ENCODE measurements at regions not wholly inside any gene's neighbourhood (a gene's known extent, or its start where the extent isn't known, plus 50 kb on each side); places are given as distances from the start of the nearest gene placed in this dataset.

DNA sequence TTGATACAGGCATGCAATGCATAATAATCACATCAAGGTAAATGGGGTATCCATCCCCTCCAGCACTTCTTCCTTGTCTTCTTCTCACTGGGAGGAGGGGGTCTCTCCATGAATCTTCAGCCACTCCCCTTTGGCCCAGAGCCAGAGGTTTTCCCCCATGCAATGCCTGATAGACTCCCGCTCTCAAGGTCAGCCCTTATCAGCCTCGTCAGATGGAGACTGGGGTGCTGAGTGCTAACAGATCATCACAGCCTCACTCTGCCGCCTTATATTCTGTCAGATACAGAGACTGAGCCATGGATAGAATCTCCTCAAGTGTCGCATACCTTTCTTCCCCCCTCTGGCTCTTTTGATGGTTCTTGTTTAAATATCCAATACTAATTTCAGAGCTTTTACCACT is 503.1 kb downstream of the AACS start:
- WGBS, 2 donors (ENCODE audit: extremely low coverage in 2 of 2, insufficient read length in 2 of 2, insufficient replicate concordance in 1 of 2): no CpG with 5 or more reads among the region's 4 CpGs
- no peak overlapping the region for H4K8ac ChIP-seq (ENCODE audit: low read depth, low read length)
- no peak overlapping the region for H3K4ac ChIP-seq (ENCODE audit: low read length)

DNA sequence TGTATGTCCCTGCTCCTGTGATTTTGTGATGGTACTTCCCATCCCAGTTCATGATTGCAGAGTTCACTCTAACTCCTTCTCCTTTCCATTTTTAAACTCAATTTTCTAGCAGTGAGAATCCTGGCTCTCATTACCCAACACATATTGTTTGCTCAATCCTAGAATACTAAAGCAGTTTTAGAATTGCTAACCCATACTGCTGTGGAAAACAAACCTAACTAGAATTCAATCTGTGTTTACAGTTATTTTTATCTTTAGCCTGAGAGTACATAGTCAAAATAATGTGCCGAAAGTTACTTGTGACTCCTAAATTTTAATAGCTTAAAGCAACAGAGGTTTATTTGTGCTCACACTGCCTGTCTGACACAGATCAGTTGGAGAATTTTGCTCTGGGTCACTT is 508.0 kb downstream of the AACS start:
- H3K14ac ChIP-seq (ENCODE audit: low read length): no peak overlapping the region
- H3K9me3 ChIP-seq (replicated peaks in 1 of 2; ENCODE audit: control insufficient read depth in 2 of 2, insufficient read depth in 1 of 2, low read depth in 1 of 2, low read length in 2 of 2): no peaks in the 10 kb centered on the region
- H2BK15ac ChIP-seq (ENCODE audit: low read length): no peak overlapping the region
- H3K27ac ChIP-seq (replicated peaks; ENCODE audit: low read length): no peak overlapping the region
- no peak for DNase-seq (ENCODE audit: low spot score)
- no peak overlapping the region for H2BK12ac ChIP-seq (ENCODE audit: low read length)
- no peak overlapping the region for H3K18ac ChIP-seq (ENCODE audit: low read length)
- H3K79me1 ChIP-seq (ENCODE audit: low read depth, low read length): no peaks in the 10 kb centered on the region
- H4K8ac ChIP-seq (ENCODE audit: low read depth, low read length): no peak overlapping the region
- no CpG with 5 or more reads among the region's 1 CpG for WGBS, 2 donors (ENCODE audit: extremely low coverage in 2 of 2, insufficient read length in 2 of 2, insufficient replicate concordance in 1 of 2)
- H2AFZ ChIP-seq (ENCODE audit: low read length): no peak overlapping the region
- no peaks in the 10 kb centered on the region for H3K27me3 ChIP-seq (ENCODE audit: control insufficient read depth in 3 of 3, insufficient read depth in 3 of 3, low read depth in 1 of 3, low read length in 3 of 3)
- no peak overlapping the region for H3K4ac ChIP-seq (ENCODE audit: low read length)
- H3K36me3 ChIP-seq (replicated peaks in 1 of 2; ENCODE audit: control insufficient read depth in 2 of 2, insufficient read depth in 2 of 2, low read length in 2 of 2): no peaks in the 10 kb centered on the region
- H2BK120ac ChIP-seq (ENCODE audit: low read depth, low read length): no peak overlapping the region
- H3K9ac ChIP-seq (ENCODE audit: low read depth, low read length, poor library complexity): no peak overlapping the region
- no peaks in the 10 kb centered on the region for H3K4me1 ChIP-seq (ENCODE audit: control insufficient read depth in 2 of 2, insufficient read depth in 1 of 2, low read depth in 1 of 2, low read length in 2 of 2)
- H3K4me3 ChIP-seq (ENCODE audit: low read length in 2 of 2): no peak overlapping the region
- H3K4me2 ChIP-seq (ENCODE audit: insufficient read depth, low read length, poor library complexity, severe bottlenecking): no peak overlapping the region
- no peak overlapping the region for H2BK5ac ChIP-seq (ENCODE audit: low read length)
- no peak overlapping the region for H2AK5ac ChIP-seq (ENCODE audit: low read depth, low read length)
- no peak overlapping the region for H4K91ac ChIP-seq (ENCODE audit: low read depth, low read length, poor library complexity)
- no peak overlapping the region for H3K23ac ChIP-seq (ENCODE audit: low read depth, low read length, poor library complexity)

More for the DNA sequence above, 503.1 kb downstream of the AACS start:
- Histone ChIP-seq H3K4me1 (ENCODE audit: control insufficient read depth in 2 of 2, insufficient read depth in 1 of 2, low read depth in 1 of 2, low read length in 2 of 2) (no peaks in the 10 kb centered on the region), H3K27me3 (ENCODE audit: control insufficient read depth in 3 of 3, insufficient read depth in 3 of 3, low read depth in 1 of 3, low read length in 3 of 3) (no peaks in the 10 kb centered on the region), H3K27ac (replicated peaks; ENCODE audit: low read length) (no peak overlapping the region), H3K14ac (ENCODE audit: low read length) (no peak overlapping the region), H3K9me3 (replicated peaks in 1 of 2; ENCODE audit: control insufficient read depth in 2 of 2, insufficient read depth in 1 of 2, low read depth in 1 of 2, low read length in 2 of 2) (peaks cover 0 to 6% of the 10 kb centered on the region in 2 donors), H2BK120ac (ENCODE audit: low read depth, low read length) (no peak overlapping the region), H3K36me3 (replicated peaks in 1 of 2; ENCODE audit: control insufficient read depth in 2 of 2, insufficient read depth in 2 of 2, low read length in 2 of 2) (no peaks in the 10 kb centered on the region), H4K91ac (ENCODE audit: low read depth, low read length, poor library complexity) (no peak overlapping the region), H3K79me1 (ENCODE audit: low read depth, low read length) (no peaks in the 10 kb centered on the region), H3K23ac (ENCODE audit: low read depth, low read length, poor library complexity) (no peak overlapping the region), H2AK5ac (ENCODE audit: low read depth, low read length) (no peak overlapping the region), H3K4me3 (ENCODE audit: low read length in 2 of 2) (no peak overlapping the region), H2BK5ac (ENCODE audit: low read length) (no peak overlapping the region), H3K9ac (ENCODE audit: low read depth, low read length, poor library complexity) (no peak overlapping the region), H2AFZ (ENCODE audit: low read length) (no peak overlapping the region), H3K4me2 (ENCODE audit: insufficient read depth, low read length, poor library complexity, severe bottlenecking) (no peak overlapping the region), H2BK15ac (ENCODE audit: low read length) (no peak overlapping the region), H3K18ac (ENCODE audit: low read length) (no peak overlapping the region), H2BK12ac (ENCODE audit: low read length) (no peak overlapping the region)
- DNase-seq (ENCODE audit: low spot score): no peak

DNA sequence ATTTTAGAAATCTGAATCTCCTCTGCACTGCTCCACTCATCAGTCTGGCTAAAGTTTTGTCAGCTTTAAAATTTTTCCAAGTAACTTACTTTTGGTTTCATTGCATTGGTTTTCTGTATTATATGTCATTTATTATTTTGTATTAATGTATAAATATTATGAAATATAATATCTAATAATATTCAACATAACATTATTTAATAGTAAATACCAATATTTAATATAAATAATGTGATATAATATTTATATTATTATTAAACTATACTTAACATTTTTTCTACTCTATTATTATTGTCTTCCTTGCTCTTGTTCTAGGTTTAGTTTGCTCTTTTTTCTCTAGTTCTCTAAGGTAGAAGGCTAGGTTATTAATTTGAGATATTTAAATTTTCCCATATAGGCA is 512.1 kb downstream of the AACS start:
- Histone ChIP-seq H3K18ac (ENCODE audit: low read length) (no peak overlapping the region), H3K14ac (ENCODE audit: low read length) (no peak overlapping the region), H3K4me2 (ENCODE audit: insufficient read depth, low read length, poor library complexity, severe bottlenecking) (no peak overlapping the region), H4K8ac (ENCODE audit: low read depth, low read length) (no peak overlapping the region), H2BK5ac (ENCODE audit: low read length) (no peak overlapping the region), H3K4me3 (ENCODE audit: low read length in 2 of 2) (no peak overlapping the region), H2BK12ac (ENCODE audit: low read length) (no peak overlapping the region), H3K9me3 (replicated peaks in 1 of 2; ENCODE audit: control insufficient read depth in 2 of 2, insufficient read depth in 1 of 2, low read depth in 1 of 2, low read length in 2 of 2) (no peaks in the 10 kb centered on the region), H2BK120ac (ENCODE audit: low read depth, low read length) (no peak overlapping the region), H3K4ac (ENCODE audit: low read length) (no peak overlapping the region), H2BK15ac (ENCODE audit: low read length) (no peak overlapping the region), H3K36me3 (replicated peaks in 1 of 2; ENCODE audit: control insufficient read depth in 2 of 2, insufficient read depth in 2 of 2, low read length in 2 of 2) (no peaks in the 10 kb centered on the region), H3K9ac (ENCODE audit: low read depth, low read length, poor library complexity) (no peak overlapping the region), H2AK5ac (ENCODE audit: low read depth, low read length) (no peak overlapping the region), H3K79me1 (ENCODE audit: low read depth, low read length) (no peaks in the 10 kb centered on the region), H3K27me3 (ENCODE audit: control insufficient read depth in 3 of 3, insufficient read depth in 3 of 3, low read depth in 1 of 3, low read length in 3 of 3) (no peaks in the 10 kb centered on the region), H4K91ac (ENCODE audit: low read depth, low read length, poor library complexity) (no peak overlapping the region), H3K23ac (ENCODE audit: low read depth, low read length, poor library complexity) (no peak overlapping the region), H3K4me1 (ENCODE audit: control insufficient read depth in 2 of 2, insufficient read depth in 1 of 2, low read depth in 1 of 2, low read length in 2 of 2) (no peaks in the 10 kb centered on the region), H3K27ac (replicated peaks; ENCODE audit: low read length) (no peak overlapping the region), H2AFZ (ENCODE audit: low read length) (no peak overlapping the region)
- no peak for DNase-seq (ENCODE audit: low spot score)

DNA sequence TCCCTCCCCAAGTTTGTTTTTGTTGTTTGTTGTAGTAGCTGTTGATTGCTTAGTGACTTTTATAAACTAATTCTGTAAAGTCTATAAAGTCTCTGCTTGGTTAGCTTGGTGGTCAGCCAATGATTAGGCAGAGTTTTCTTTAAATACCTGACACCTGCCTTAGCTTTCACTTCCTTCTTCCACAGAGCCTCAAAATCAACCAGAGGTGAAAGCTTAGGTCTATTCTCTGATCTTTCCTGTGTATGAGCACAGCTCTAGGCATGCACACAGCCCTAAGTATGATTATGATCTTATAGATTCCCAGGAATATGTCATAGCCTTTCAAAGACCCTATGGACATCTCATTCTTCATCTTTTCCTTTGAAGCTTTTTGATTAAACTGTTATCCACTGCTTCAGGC is 514.7 kb downstream of the AACS start:
- Histone ChIP-seq H3K23ac (ENCODE audit: low read depth, low read length, poor library complexity) (no peak overlapping the region), H3K4me1 (ENCODE audit: control insufficient read depth in 2 of 2, insufficient read depth in 1 of 2, low read depth in 1 of 2, low read length in 2 of 2) (no peaks in the 10 kb centered on the region), H3K27ac (replicated peaks; ENCODE audit: low read length) (no peak overlapping the region), H2BK120ac (ENCODE audit: low read depth, low read length) (no peak overlapping the region), H3K14ac (ENCODE audit: low read length) (no peak overlapping the region), H4K91ac (ENCODE audit: low read depth, low read length, poor library complexity) (no peak overlapping the region), H3K9ac (ENCODE audit: low read depth, low read length, poor library complexity) (no peak overlapping the region), H3K4ac (ENCODE audit: low read length) (no peak overlapping the region), H2AK5ac (ENCODE audit: low read depth, low read length) (no peak overlapping the region), H2AFZ (ENCODE audit: low read length) (no peak overlapping the region), H3K79me1 (ENCODE audit: low read depth, low read length) (no peaks in the 10 kb centered on the region), H3K9me3 (replicated peaks in 1 of 2; ENCODE audit: control insufficient read depth in 2 of 2, insufficient read depth in 1 of 2, low read depth in 1 of 2, low read length in 2 of 2) (no peaks in the 10 kb centered on the region), H2BK12ac (ENCODE audit: low read length) (no peak overlapping the region), H3K4me3 (ENCODE audit: low read length in 2 of 2) (no peak overlapping the region), H4K8ac (ENCODE audit: low read depth, low read length) (no peak overlapping the region), H3K18ac (ENCODE audit: low read length) (no peak overlapping the region), H3K27me3 (ENCODE audit: control insufficient read depth in 3 of 3, insufficient read depth in 3 of 3, low read depth in 1 of 3, low read length in 3 of 3) (no peaks in the 10 kb centered on the region), H3K4me2 (ENCODE audit: insufficient read depth, low read length, poor library complexity, severe bottlenecking) (no peak overlapping the region), H2BK5ac (ENCODE audit: low read length) (no peak overlapping the region), H2BK15ac (ENCODE audit: low read length) (no peak overlapping the region), H3K36me3 (replicated peaks in 1 of 2; ENCODE audit: control insufficient read depth in 2 of 2, insufficient read depth in 2 of 2, low read length in 2 of 2) (no peaks in the 10 kb centered on the region)
- DNase-seq (ENCODE audit: low spot score): no peak
